MM.1S (cell line): ENCODE measurements at regions not wholly inside any gene's neighbourhood (a gene's known extent, or its start where the extent isn't known, plus 50 kb on each side); places are given as distances from the start of the nearest gene placed in this dataset.

Experiments used
- DNase-seq: peaks from one replicate; pipeline ENCODE4 v3.0.0-alpha.2; 2015
- H2AFZ ChIP-seq: fragments of 300-600 bp; sonication (generic); 2 replicates; pipeline ENCODE4 v1.6.0; 2016; ENCODE audit warnings: antibody characterized with exemption, low read length
- H3F3A ChIP-seq: fragments of 300-600 bp; sonication (generic); 2 replicates; pipeline ENCODE4 v1.6.1; 2016; ENCODE audit warnings: mild to moderate bottlenecking, antibody characterized with exemption, low read length, moderate library complexity, mixed read lengths; ENCODE audit not compliant: insufficient read depth
- H3K27ac ChIP-seq: fragments of 300-600 bp; sonication (generic); 2 replicates; pipeline ENCODE4 v1.5.1; 2016; ENCODE audit warnings: mild to moderate bottlenecking, low read length
- H3K27me3 ChIP-seq: fragments of 300-600 bp; sonication (generic); replicated peaks from 2 replicates; pipeline ENCODE4 v1.6.0; 2016; ENCODE audit warnings: low read length; ENCODE audit not compliant: insufficient read depth
- H3K36me3 ChIP-seq: fragments of 300-600 bp; sonication (generic); replicated peaks from 2 replicates; pipeline ENCODE4 v1.6.1; 2016; ENCODE audit warnings: mild to moderate bottlenecking, low read length, mixed read lengths; ENCODE audit not compliant: insufficient read depth
- H3K4me1 ChIP-seq: fragments of 300-600 bp; sonication (generic); 2 replicates; pipeline ENCODE4 v1.6.1; 2016; ENCODE audit warnings: low read length, mixed read lengths
- H3K4me2 ChIP-seq: fragments of 300-600 bp; sonication (generic); 2 replicates; pipeline ENCODE4 v1.6.0; 2016; ENCODE audit warnings: low read depth, low read length
- H3K4me3 ChIP-seq: fragments of 300-600 bp; sonication (generic); 2 replicates; pipeline ENCODE4 v1.5.1; 2016; ENCODE audit warnings: low read length, mixed read lengths
- H3K79me2 ChIP-seq: fragments of 300-600 bp; sonication (generic); 2 replicates; pipeline ENCODE4 v1.6.1; 2016; ENCODE audit warnings: mixed run types, low read length, mixed read lengths
- H3K9ac ChIP-seq: fragments of 300-600 bp; sonication (generic); 2 replicates; pipeline ENCODE4 v1.6.1; 2016; ENCODE audit warnings: low read length, mixed read lengths
- H3K9me2 ChIP-seq: fragments of 300-600 bp; sonication (generic); replicated peaks from 2 replicates; pipeline ENCODE4 v1.6.1; 2016; ENCODE audit warnings: mild to moderate bottlenecking, low read length, mixed read lengths; ENCODE audit not compliant: insufficient read depth
- H3K9me3 ChIP-seq: fragments of 300-600 bp; sonication (generic); replicated peaks from 2 replicates; pipeline ENCODE4 v1.6.1; 2016; ENCODE audit warnings: mild to moderate bottlenecking, low read length, mixed read lengths; ENCODE audit not compliant: insufficient read depth
- H4K20me1 ChIP-seq: fragments of 300-600 bp; sonication (generic); 2 replicates; pipeline ENCODE4 v1.6.1; 2016; ENCODE audit warnings: mild to moderate bottlenecking, low read length, moderate library complexity, mixed read lengths; ENCODE audit not compliant: insufficient read depth
- CTCF ChIP-seq: fragments of 300-600 bp; sonication (generic); IDR thresholded peaks from 2 replicates; pipeline ENCODE4 v1.5.1; 2016; ENCODE audit warnings: antibody characterized with exemption, low read length, mixed read lengths
- EZH2 ChIP-seq: fragments of 300-600 bp; sonication (generic); optimal IDR thresholded peaks from 2 replicates; pipeline ENCODE3; 2017; ENCODE audit warnings: low read depth, mild to moderate bottlenecking, antibody characterized with exemption, low read length, mixed read lengths
- EZH2phosphoT487 ChIP-seq: fragments of 300-600 bp; sonication (generic); IDR thresholded peaks from 2 replicates; pipeline ENCODE4 v1.6.1; 2018; ENCODE audit warnings: antibody characterized with exemption, low read length

- no peak overlapping the region for H2AFZ ChIP-seq
- H3K9ac ChIP-seq = no peak overlapping the region
- H3K36me3 ChIP-seq = no peaks in the 10 kb centered on the region
- H3F3A ChIP-seq = no peaks in the 10 kb centered on the region
- H3K27me3 ChIP-seq = no peaks in the 10 kb centered on the region
- TF ChIP-seq CTCF (no peak), EZH2phosphoT487 (no peak), EZH2 (no peak)
- H3K4me3 ChIP-seq = no peak overlapping the region
- no peaks in the 10 kb centered on the region for H4K20me1 ChIP-seq
- no peak overlapping the region for H3K27ac ChIP-seq
- no peaks in the 10 kb centered on the region for H3K9me2 ChIP-seq
- H3K4me2 ChIP-seq = no peak overlapping the region
- H3K9me3 ChIP-seq = no peaks in the 10 kb centered on the region
- no peaks in the 10 kb centered on the region for H3K79me2 ChIP-seq
- no peaks in the 10 kb centered on the region for H3K4me1 ChIP-seq
- no peak for DNase-seq
These were observed 123.6 kb upstream of the EFEMP1 start for GRCh38 chr2:56047136-56047535.

- DNase-seq = no peak
- Histone ChIP-seq H3F3A (no peaks in the 10 kb centered on the region), H3K9ac (no peak overlapping the region), H3K4me3 (no peak overlapping the region), H3K9me3 (no peaks in the 10 kb centered on the region), H3K79me2 (no peaks in the 10 kb centered on the region), H3K4me1 (no peaks in the 10 kb centered on the region), H2AFZ (no peak overlapping the region), H3K4me2 (no peak overlapping the region), H3K36me3 (no peaks in the 10 kb centered on the region), H4K20me1 (no peaks in the 10 kb centered on the region), H3K27me3 (no peaks in the 10 kb centered on the region), H3K27ac (no peak overlapping the region), H3K9me2 (no peaks in the 10 kb centered on the region)
- TF ChIP-seq CTCF = no peak
- TF ChIP-seq EZH2 = no peak
- TF ChIP-seq EZH2phosphoT487 = no peak
These were observed 125.8 kb upstream of the EFEMP1 start for GRCh38 chr2:56049233-56049845.

- H3K4me3 ChIP-seq = no peak overlapping the region
- DNase-seq = no peak
- H3K9me2 ChIP-seq = no peaks in the 10 kb centered on the region
- no peak overlapping the region for H2AFZ ChIP-seq
- no peak overlapping the region for H3K9ac ChIP-seq
- H3F3A ChIP-seq = no peaks in the 10 kb centered on the region
- no peaks in the 10 kb centered on the region for H3K79me2 ChIP-seq
- no peak overlapping the region for H3K27ac ChIP-seq
- H3K27me3 ChIP-seq = no peaks in the 10 kb centered on the region
- no peaks in the 10 kb centered on the region for H3K4me1 ChIP-seq
- H3K9me3 ChIP-seq = no peaks in the 10 kb centered on the region
- H3K4me2 ChIP-seq = no peak overlapping the region
- no peaks in the 10 kb centered on the region for H4K20me1 ChIP-seq
- H3K36me3 ChIP-seq = no peaks in the 10 kb centered on the region
- TF ChIP-seq EZH2phosphoT487 (no peak), CTCF (no peak)
These were observed 130.1 kb upstream of the EFEMP1 start for GRCh38 chr2:56053679-56054078.
